GM06990 (cell line): ENCODE measurements at regions not wholly inside any gene's neighbourhood (a gene's known extent, or its start where the extent isn't known, plus 50 kb on each side); places are given as distances from the start of the nearest gene placed in this dataset.

Source experiments
- DNase-seq: peaks from one replicate; pipeline ENCODE4 v3.0.0-alpha.2; 2011; ENCODE audit not compliant: insufficient read length; ENCODE audit errors: extremely low read depth
- H3K27me3 ChIP-seq: replicated peaks from 2 replicates; pipeline ENCODE4 v1.6.0; 2011; ENCODE audit warnings: low read length; ENCODE audit not compliant: control insufficient read depth, insufficient read depth
- H3K36me3 ChIP-seq: 2 replicates; pipeline ENCODE4 v1.5.1; 2011; ENCODE audit warnings: low read length; ENCODE audit not compliant: control insufficient read depth, insufficient read depth
- H3K4me3 ChIP-seq: replicated peaks from 2 replicates; pipeline ENCODE4 v1.5.1; 2011; ENCODE audit warnings: low read depth, mild to moderate bottlenecking, control low read depth, low read length
- CTCF ChIP-seq: IDR thresholded peaks from 2 replicates; pipeline ENCODE4 v1.5.1; 2011; ENCODE audit warnings: low read length, control low read depth, mild to moderate bottlenecking, inconsistent platforms; ENCODE audit not compliant: insufficient read depth, poor library complexity, severe bottlenecking

- Histone ChIP-seq H3K36me3 (no peaks in the 10 kb centered on the region), H3K4me3 (no peak overlapping the region), H3K27me3 (no peaks in the 10 kb centered on the region)
- no peak for TF ChIP-seq CTCF
- no peak for DNase-seq
Measured at GRCh38 chr12:28027947-28028724, 55.6 kb upstream of the PTHLH start.

- DNase-seq, result no peak
- Histone ChIP-seq H3K36me3 (no peaks in the 10 kb centered on the region), H3K27me3 (no peaks in the 10 kb centered on the region), H3K4me3 (no peak overlapping the region)
- TF ChIP-seq CTCF, result no peak
Measured at GRCh38 chr12:28032811-28033537, 60.4 kb upstream of the PTHLH start.

- no peak for TF ChIP-seq CTCF
- DNase-seq, result no peak
- Histone ChIP-seq H3K36me3 (no peaks in the 10 kb centered on the region), H3K4me3 (no peak overlapping the region), H3K27me3 (no peaks in the 10 kb centered on the region)
Measured at GRCh38 chr12:28033538-28033915, 61.0 kb upstream of the PTHLH start.

- Histone ChIP-seq H3K27me3 (no peaks in the 10 kb centered on the region), H3K36me3 (no peaks in the 10 kb centered on the region), H3K4me3 (no peak overlapping the region)
- DNase-seq, result no peak
- TF ChIP-seq CTCF, result no peak
Measured at GRCh38 chr12:28034271-28034670, 61.7 kb upstream of the PTHLH start.

GRCh38 chr12:28035500-28035899 is 63.0 kb upstream of the PTHLH start:
- Histone ChIP-seq H3K27me3 (no peaks in the 10 kb centered on the region), H3K4me3 (no peak overlapping the region), H3K36me3 (no peaks in the 10 kb centered on the region)
- no peak for TF ChIP-seq CTCF
- DNase-seq, result no peak

GRCh38 chr12:28036940-28037339 is 64.4 kb upstream of the PTHLH start:
- TF ChIP-seq CTCF, result no peak
- Histone ChIP-seq H3K4me3 (no peak overlapping the region), H3K36me3 (no peaks in the 10 kb centered on the region), H3K27me3 (no peaks in the 10 kb centered on the region)
- no peak for DNase-seq
